ENCODE measurements at regions not wholly inside any gene's neighbourhood (a gene's known extent, or its start where the extent isn't known, plus 50 kb on each side); places are given as distances from the start of the nearest gene placed in this dataset.

DNA sequence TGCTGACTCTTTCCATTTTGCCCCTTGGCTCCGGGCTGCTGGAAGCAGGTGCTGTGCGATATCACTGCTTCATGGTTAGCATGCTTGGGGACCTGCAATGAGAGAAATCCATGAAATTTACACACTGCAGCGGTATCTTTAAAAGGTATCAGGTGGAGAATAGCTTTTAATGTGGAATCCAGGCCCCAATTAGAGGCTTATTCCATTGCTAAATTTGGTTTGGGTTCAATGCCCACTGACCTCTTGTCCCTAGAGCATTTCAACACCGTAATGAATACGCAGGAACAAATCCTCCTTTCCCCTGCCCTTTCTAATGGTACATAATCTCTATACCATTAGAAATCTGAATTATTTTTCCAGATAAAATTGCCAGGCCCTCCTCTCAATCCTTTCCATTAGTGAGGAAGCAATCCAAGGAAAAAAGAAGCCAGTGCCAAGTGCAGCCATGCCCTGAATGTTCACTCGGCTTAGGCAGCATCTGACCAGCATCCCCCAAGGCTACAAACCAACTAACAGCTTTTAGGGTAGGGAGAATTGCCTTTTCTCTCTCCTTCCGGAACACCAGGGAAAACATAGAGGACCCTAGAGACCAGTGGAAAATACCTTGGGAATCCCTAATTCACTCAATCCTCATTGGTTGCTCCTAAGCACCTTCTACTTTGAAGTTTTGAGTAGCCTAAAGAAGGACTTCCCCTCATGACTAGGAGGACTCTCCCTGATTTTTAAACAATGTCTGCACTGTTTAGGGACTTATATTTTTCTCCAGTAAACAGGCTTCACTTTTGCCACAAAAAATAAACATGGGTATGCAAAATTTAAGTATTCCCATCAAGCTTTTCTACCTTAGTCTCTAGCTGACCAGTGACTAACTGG lies 143.1 kb downstream of the QRSL1 start:
- DNase-seq (ENCODE audit: insufficient read length, low spot score): no peak
- FAIRE-seq: no peak
- no peak for TF ChIP-seq POLR2A (IDR thresholded peaks at IDR 0.05; ENCODE audit: low read depth, low read length)

- DNase-seq (ENCODE audit: insufficient read length, low spot score) (no peak), FAIRE-seq (no peak)
- no peak for TF ChIP-seq POLR2A (IDR thresholded peaks at IDR 0.05; ENCODE audit: low read depth, low read length)
These were observed 142.4 kb downstream of the QRSL1 start for GRCh38 chr6:106771822-106772221.

DNA sequence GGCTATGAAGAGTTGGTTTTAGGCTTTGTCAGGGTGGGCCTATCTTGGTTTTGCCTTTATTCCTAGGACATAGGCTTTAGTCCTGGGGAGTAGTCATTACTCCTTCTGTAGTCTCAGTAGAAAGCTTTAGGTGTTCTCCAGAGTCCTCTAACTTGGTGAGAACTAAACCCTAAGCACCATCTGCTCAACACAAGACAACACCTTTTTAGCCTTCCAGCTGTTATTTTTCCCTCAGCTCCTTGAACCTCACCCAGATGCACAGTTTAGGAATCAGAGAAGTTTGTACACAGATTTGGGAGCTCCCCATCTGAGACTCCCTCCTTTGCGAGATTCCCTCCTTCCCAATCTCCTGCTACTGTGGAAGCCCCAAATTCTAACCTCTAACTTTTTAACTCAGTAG lies 141.3 kb downstream of the QRSL1 start:
- FAIRE-seq (no peak), DNase-seq (ENCODE audit: insufficient read length, low spot score) (no peak)
- TF ChIP-seq POLR2A (IDR thresholded peaks at IDR 0.05; ENCODE audit: low read depth, low read length): no peak

DNA sequence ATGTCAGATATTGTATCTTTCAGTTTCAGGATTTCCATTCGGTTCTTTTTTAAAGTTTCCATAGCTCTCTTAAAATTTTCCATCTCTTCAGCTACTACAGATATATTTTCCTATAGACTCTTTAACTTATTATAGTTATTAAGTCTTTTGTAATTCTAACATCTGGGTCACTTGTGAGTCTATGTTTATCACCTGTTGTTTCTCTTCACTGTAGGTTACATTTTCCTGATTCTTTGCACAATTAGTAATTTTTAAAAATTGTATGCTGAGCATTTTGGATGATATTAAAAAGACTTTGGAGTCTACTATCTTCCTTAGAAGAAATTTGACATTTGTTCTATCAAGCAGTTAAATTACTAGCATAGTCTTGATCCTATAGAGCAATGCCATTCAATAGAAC lies 140.7 kb downstream of the QRSL1 start:
- FAIRE-seq: no peak
- TF ChIP-seq POLR2A (IDR thresholded peaks at IDR 0.05; ENCODE audit: low read depth, low read length): no peak
- no peak for DNase-seq (ENCODE audit: insufficient read length, low spot score)

- no peak for TF ChIP-seq POLR2A (IDR thresholded peaks at IDR 0.05; ENCODE audit: low read depth, low read length)
- FAIRE-seq (no peak), DNase-seq (ENCODE audit: insufficient read length, low spot score) (no peak)
These were observed 137.9 kb downstream of the QRSL1 start for GRCh38 chr6:106767271-106767670.

GRCh38 chr6:106766201-106766600 lies 136.8 kb downstream of the QRSL1 start:
- FAIRE-seq: no peak
- TF ChIP-seq POLR2A (IDR thresholded peaks at IDR 0.05; ENCODE audit: low read depth, low read length): no peak
- DNase-seq (ENCODE audit: insufficient read length, low spot score): no peak

DNA sequence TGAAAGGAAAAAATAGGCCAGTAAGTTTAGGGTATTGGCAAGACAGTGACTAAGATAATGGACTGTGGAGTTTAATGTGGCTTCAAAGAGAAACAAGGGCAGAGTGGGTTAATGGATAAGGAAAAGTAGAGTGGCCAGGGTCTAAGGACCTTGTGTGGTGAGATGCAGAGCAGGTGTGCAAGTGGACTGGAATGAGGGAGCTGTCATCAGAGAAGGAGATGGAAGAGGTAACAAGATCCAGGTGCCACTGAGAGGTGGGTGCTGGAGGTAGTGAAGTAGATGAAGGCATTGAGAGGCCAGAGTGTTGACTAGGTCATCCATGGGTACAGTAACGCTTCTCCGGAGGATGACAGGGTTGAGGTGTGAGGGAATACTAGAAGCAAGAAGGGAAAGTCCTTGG lies 136.1 kb downstream of the QRSL1 start:
- FAIRE-seq (no peak), DNase-seq (ENCODE audit: insufficient read length, low spot score) (no peak)
- TF ChIP-seq POLR2A (IDR thresholded peaks at IDR 0.05; ENCODE audit: low read depth, low read length): no peak

DNA sequence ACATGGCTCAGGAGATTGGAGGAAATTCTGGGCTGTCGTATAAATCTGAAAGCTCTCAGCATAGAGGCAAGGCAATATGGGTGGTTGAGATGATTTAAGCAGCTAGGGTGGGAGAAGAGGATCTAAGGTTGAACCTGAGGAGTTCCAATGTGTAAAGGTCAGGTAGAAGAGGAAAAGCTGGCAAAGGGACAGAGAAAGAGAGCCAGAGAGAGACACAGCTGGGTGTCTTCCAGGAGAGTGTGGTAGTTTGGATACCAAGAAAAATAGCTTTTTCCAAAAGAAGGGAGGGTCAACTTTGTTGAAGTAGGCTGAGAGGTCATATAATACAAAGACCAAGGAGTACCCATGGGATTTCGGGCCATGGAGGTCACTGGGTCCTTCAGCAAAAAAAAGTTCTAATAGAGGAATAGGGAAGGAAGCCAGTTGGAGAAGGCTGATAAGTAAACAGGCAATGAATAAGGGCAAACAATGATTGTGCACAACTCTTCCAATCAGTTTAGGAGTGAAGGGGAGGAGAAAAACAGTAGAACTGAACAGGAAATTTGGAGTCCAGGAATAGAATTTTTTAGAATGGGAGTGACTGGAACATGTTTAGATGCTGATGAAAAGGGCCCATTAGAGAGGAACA lies 135.1 kb downstream of the QRSL1 start:
- no peak for TF ChIP-seq POLR2A (IDR thresholded peaks at IDR 0.05; ENCODE audit: low read depth, low read length)
- FAIRE-seq: no peak
- no peak for DNase-seq (ENCODE audit: insufficient read length, low spot score)

DNA sequence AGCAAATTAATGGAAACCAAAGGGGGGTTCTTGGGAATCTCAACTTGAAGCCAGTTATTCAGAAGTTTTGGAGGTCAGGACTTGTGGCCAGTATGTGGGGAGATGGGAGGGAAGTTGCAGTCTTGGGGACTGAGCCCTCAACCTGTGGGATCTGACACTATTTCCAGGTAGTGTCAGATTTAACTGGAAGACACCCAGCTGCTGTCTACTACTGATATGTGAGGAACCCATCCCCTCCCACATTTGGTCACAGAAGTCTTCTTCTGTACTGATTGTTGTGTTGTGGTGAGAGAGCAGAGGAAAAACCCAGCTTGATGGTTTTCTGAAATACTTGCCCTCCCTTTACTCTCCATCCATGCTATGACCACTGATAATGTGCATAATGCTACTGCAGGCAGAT lies 134.0 kb downstream of the QRSL1 start:
- FAIRE-seq (no peak), DNase-seq (ENCODE audit: insufficient read length, low spot score) (no peak)
- no peak for TF ChIP-seq POLR2A (IDR thresholded peaks at IDR 0.05; ENCODE audit: low read depth, low read length)

GRCh38 chr6:106761160-106761559 lies 131.8 kb downstream of the QRSL1 start:
- no peak for TF ChIP-seq POLR2A (IDR thresholded peaks at IDR 0.05; ENCODE audit: low read depth, low read length)
- no peak for DNase-seq (ENCODE audit: insufficient read length, low spot score)
- FAIRE-seq: no peak

DNA sequence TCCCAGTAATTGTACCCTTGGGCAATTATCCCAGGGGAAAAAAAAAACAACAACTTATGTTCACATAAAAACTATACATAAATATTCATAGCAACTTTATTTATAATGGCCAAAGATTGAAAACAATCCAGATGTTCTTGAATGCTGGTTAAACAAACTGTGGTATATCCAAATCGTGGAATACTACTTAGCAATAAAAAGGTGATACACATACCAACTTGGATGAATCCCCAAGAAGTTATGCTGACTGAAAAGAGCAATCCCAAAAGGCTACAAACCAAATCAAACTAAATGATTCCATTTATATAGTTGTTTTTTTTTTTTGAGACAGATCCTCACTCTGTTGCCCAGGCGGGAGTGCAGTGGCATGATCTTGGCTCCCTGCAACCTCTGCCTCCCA lies 129.7 kb downstream of the QRSL1 start:
- no peak for DNase-seq (ENCODE audit: insufficient read length, low spot score)
- no peak for TF ChIP-seq POLR2A (IDR thresholded peaks at IDR 0.05; ENCODE audit: low read depth, low read length)
- no peak for FAIRE-seq

GRCh38 chr6:106757722-106758467 lies 128.5 kb downstream of the QRSL1 start:
- no peak for TF ChIP-seq POLR2A (IDR thresholded peaks at IDR 0.05; ENCODE audit: low read depth, low read length)
- no peak for DNase-seq (ENCODE audit: insufficient read length, low spot score)
- FAIRE-seq: no peak

DNA sequence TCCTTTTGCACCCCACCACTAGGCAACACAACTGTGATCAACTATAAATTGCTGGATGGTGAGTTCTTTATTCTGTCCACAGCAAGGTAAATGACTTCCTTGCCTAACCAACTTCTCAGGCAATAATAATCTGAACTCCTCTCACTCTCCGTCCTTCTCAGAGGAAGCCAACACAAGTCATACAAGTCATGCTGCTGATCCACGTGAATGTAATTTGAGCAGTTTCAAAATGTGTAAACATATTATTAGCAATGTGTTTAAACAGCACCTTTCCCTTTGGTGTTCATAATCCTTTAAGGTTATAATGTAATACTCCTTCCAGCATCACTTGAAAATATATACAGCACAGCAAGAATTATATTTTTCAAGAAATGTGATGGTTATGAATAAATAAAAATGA lies 127.9 kb downstream of the QRSL1 start:
- DNase-seq (ENCODE audit: insufficient read length, low spot score) (no peak), FAIRE-seq (no peak)
- no peak for TF ChIP-seq POLR2A (IDR thresholded peaks at IDR 0.05; ENCODE audit: low read depth, low read length)

- FAIRE-seq (no peak), DNase-seq (ENCODE audit: insufficient read length, low spot score) (no peak)
- TF ChIP-seq POLR2A (IDR thresholded peaks at IDR 0.05; ENCODE audit: low read depth, low read length): no peak
These were observed 124.8 kb downstream of the QRSL1 start for GRCh38 chr6:106754215-106754614.

All from H54 (cell line).